K562 (cell line): ENCODE measurements at regions not wholly inside any gene's neighbourhood (a gene's known extent, or its start where the extent isn't known, plus 50 kb on each side); places are given as distances from the start of the nearest gene placed in this dataset.

ENCODE experiments used
- ATAC-seq: fragments of 200-7000 bp; cut with Tn5 transposase; 3 replicates; pipeline ENCODE4 v1.9.1; 2020; ENCODE audit warnings: moderate library complexity
- BruUV-seq: library from RNA; stranded (reverse); fragments of 400-500 nt; replicated peaks from 2 replicates; lab custom pipeline; 2021; lab: Mats Ljungman, UMichigan
- CTCF ChIA-PET: fragments of 300-600 bp; formaldehyde crosslinking; extraction: SDS; loops from one replicate; lab custom pipeline; 2021; ENCODE audit warnings: low intra/inter-chr PET ratio; lab: Yijun Ruan, JAX
- POLR2A ChIA-PET: fragments of 300-600, 350-650 bp; sonication (Branson Sonifier 250); formaldehyde crosslinking; extraction: SDS; loops from one replicate; lab custom pipeline; 2021; ENCODE audit warnings: antibody characterized with exemption, inconsistent platforms; lab: Yijun Ruan, JAX
- DNase-seq, 4 experiments: peaks; one replicate each; pipeline versions ENCODE4 v3.0.0 to v3.0.0-alpha.2; 2011 to 2018; ENCODE audit warnings: low spot score in 3 of 4, mixed read lengths in 3 of 4; ENCODE audit errors: extremely low read depth in 1 of 4
- FAIRE-seq: peaks from 2 replicates; lab custom pipeline; 2011; peaks lifted over from hg19 to GRCh38; lab: Jason Lieb, UNC
- H2AFZ ChIP-seq: 2 replicates; pipeline ENCODE4 v1.6.0; 2011; ENCODE audit warnings: low read depth, low read length, control low read depth, inconsistent platforms
- H3K27ac ChIP-seq: fragments of 200-600 bp; 3 replicates; pipeline ENCODE4 v1.8.0; 2011; ENCODE audit warnings: low read depth, mild to moderate bottlenecking, control low read depth, inconsistent platforms, low read length, moderate library complexity, mixed read lengths; ENCODE audit errors: extremely low read depth
- H3K27me3 ChIP-seq, 2 experiments: fragments of 300-600 bp in 1 of 2; 2 replicates in 1 of 2; 3 replicates in 1 of 2; pipeline versions ENCODE4 v1.6.0 to v1.8.0; 2011; ENCODE audit warnings: inconsistent platforms in 2 of 2, low read length in 2 of 2, mild to moderate bottlenecking in 1 of 2, mixed read lengths in 1 of 2, moderate library complexity in 1 of 2; ENCODE audit not compliant: control insufficient read depth in 2 of 2, insufficient read depth in 2 of 2
- H3K36me3 ChIP-seq: fragments of 300-600 bp; 3 replicates; pipeline ENCODE4 v1.8.0; 2011; ENCODE audit warnings: mild to moderate bottlenecking, low read length, inconsistent platforms; ENCODE audit not compliant: control insufficient read depth, insufficient read depth
- H3K4me1 ChIP-seq, 2 experiments: fragments of 200-600 bp in 1 of 2; replicated peaks in 1 of 2; 2 replicates in 1 of 2; 3 replicates in 1 of 2; pipeline versions ENCODE4 v1.5.1 to v1.8.0; 2011; ENCODE audit warnings: inconsistent platforms in 2 of 2, low read length in 2 of 2, mild to moderate bottlenecking in 1 of 2, mixed read lengths in 1 of 2, moderate library complexity in 1 of 2; ENCODE audit not compliant: control insufficient read depth in 2 of 2, insufficient read depth in 2 of 2
- H3K4me2 ChIP-seq: 2 replicates; pipeline ENCODE4 v1.6.1; 2011; ENCODE audit warnings: low read length, control low read depth, inconsistent platforms, mixed read lengths; ENCODE audit not compliant: insufficient read depth
- H3K4me3 ChIP-seq: fragments of 200-600 bp; sonication (generic), shearing (Covaris generic); 2 replicates; pipeline ENCODE4 v1.5.1; 2016; ENCODE audit warnings: control low read depth, inconsistent platforms
- H3K79me2 ChIP-seq: fragments of 200-600 bp; 3 replicates; pipeline ENCODE4 v1.8.0; 2011; ENCODE audit warnings: low read length, inconsistent platforms; ENCODE audit not compliant: control insufficient read depth, insufficient read depth
- H3K9ac ChIP-seq, 2 experiments: 2 replicates each; pipeline versions ENCODE4 v1.6.0 to v1.6.1; 2011; ENCODE audit warnings: low read depth in 2 of 2, low read length in 2 of 2, control low read depth in 1 of 2, inconsistent platforms in 1 of 2, mild to moderate bottlenecking in 1 of 2, mixed read lengths in 1 of 2; ENCODE audit not compliant: insufficient read depth in 1 of 2
- H3K9me1 ChIP-seq: one replicate; pipeline ENCODE4 v1.6.0; 2011; ENCODE audit warnings: inconsistent platforms, mild to moderate bottlenecking, low read length, moderate library complexity; ENCODE audit not compliant: control insufficient read depth, insufficient read depth
- H3K9me3 ChIP-seq: replicated peaks from 2 replicates; pipeline ENCODE4 v1.5.1; 2011; ENCODE audit warnings: low read depth, low read length, inconsistent platforms; ENCODE audit not compliant: control insufficient read depth, insufficient read depth
- H4K20me1 ChIP-seq: replicated peaks from 2 replicates; pipeline ENCODE4 v1.6.1; 2011; ENCODE audit warnings: low read length, inconsistent platforms, mixed read lengths; ENCODE audit not compliant: control insufficient read depth, insufficient read depth
- ARID2 ChIP-seq: fragments of 450-650 bp; IDR thresholded peaks from 2 replicates; pipeline ENCODE4 v1.6.1; 2017; ENCODE audit warnings: antibody characterized with exemption, mild to moderate bottlenecking
- CBFA2T2 ChIP-seq: fragments of 450-650 bp; conservative IDR thresholded peaks from 2 replicates; pipeline ENCODE4 v1.6.1; 2017; ENCODE audit warnings: mild to moderate bottlenecking
- KAT2B ChIP-seq: IDR thresholded peaks from one replicate; pipeline ENCODE4 v1.6.1; 2012; ENCODE audit warnings: low read depth, mild to moderate bottlenecking, control low read depth, inconsistent platforms, low read length, moderate library complexity
- SMARCE1 ChIP-seq: fragments of 450-650 bp; IDR thresholded peaks from 2 replicates; pipeline ENCODE4 v1.7.1; 2016; ENCODE audit warnings: mild to moderate bottlenecking
- SMC3 ChIP-seq: conservative IDR thresholded peaks from 2 replicates; pipeline ENCODE4 v1.6.1; 2011; ENCODE audit warnings: low read depth, low read length, improper control_type of control experiment; ENCODE audit not compliant: insufficient read depth
- STAG1 ChIP-seq: sonication (generic); formaldehyde crosslinking; IDR thresholded peaks from 2 replicates; pipeline ENCODE4 v1.5.0; 2020; ENCODE audit warnings: missing genetic modification reagents, borderline replicate concordance
- THRAP3 ChIP-seq: fragments of 450-650 bp; IDR thresholded peaks from 2 replicates; pipeline ENCODE4 v1.6.1; 2016; ENCODE audit warnings: mild to moderate bottlenecking, inconsistent platforms, borderline replicate concordance
- ZNF124 ChIP-seq: sonication (generic); formaldehyde crosslinking; IDR thresholded peaks from 2 replicates; pipeline ENCODE4 v1.8.1; 2022; ENCODE audit warnings: missing genetic modification reagents
- WGBS: fragments of 100-300 bp; shearing (Covaris generic); methylation state at CpG from one replicate; pipeline ENCODE4 v1.1.6; 2016; ENCODE audit warnings: low coverage, mixed read lengths; ENCODE audit not compliant: insufficient coverage; ENCODE audit errors: missing lambda C conversion rate; 5-methylcytosine and 5-hydroxymethylcytosine counted together
- in situ Hi-C: fragments of 300-500 bp; cut with MboI; formaldehyde crosslinking; loops from 4 replicates; pipeline ENCODE4 v1.15.0; 2018; ENCODE audit warnings: inconsistent platforms, mixed read lengths
- intact Hi-C: fragments of 100-400 bp; cut with micrococcal nuclease; formaldehyde crosslinking; loops from 2 replicates; pipeline ENCODE4 v1.14.2; 2022
- TF ChIP-seq, protein P1 (sequence below): fragments of 250-450 bp; sonication (Bioruptor Pico); IDR thresholded peaks from 2 replicates; pipeline ENCODE4 v1.5.0; 2021

- H3K9ac ChIP-seq = no peak overlapping the region
- H4K20me1 ChIP-seq = no peaks in the 10 kb centered on the region
- intact Hi-C loops = no loop called here
- no peaks in the 10 kb centered on the region for H3K27me3 ChIP-seq
- no peak overlapping the region for H3K27ac ChIP-seq
- H3K4me1 ChIP-seq = no peaks in the 10 kb centered on the region
- no peaks in the 10 kb centered on the region for H3K79me2 ChIP-seq
- BruUV-seq = no TSS peak
- no peak overlapping the region for H2AFZ ChIP-seq
- FAIRE-seq (no peak), DNase-seq (no peak), ATAC-seq (no peak)
- in situ Hi-C loops = no loop called here
- TF ChIP-seq THRAP3 (no peak), ARID2 (no peak), KAT2B (no peak), ZNF124 (CRISPR knock-in tag) (no peak), STAG1 (CRISPR knock-in tag) (no peak), SMARCE1 (no peak), SMC3 (no peak), CBFA2T2 (no peak)
- TF ChIP-seq, protein P1, sequence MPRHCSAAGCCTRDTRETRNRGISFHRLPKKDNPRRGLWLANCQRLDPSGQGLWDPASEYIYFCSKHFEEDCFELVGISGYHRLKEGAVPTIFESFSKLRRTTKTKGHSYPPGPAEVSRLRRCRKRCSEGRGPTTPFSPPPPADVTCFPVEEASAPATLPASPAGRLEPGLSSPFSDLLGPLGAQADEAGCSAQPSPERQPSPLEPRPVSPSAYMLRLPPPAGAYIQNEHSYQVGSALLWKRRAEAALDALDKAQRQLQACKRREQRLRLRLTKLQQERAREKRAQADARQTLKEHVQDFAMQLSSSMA (CRISPR knock-in tag) = no peak
- WGBS = 0% methylated on average over 2 of the region's 2 CpGs
- H3K4me3 ChIP-seq = no peak overlapping the region
- no peaks in the 10 kb centered on the region for H3K9me1 ChIP-seq
- H3K36me3 ChIP-seq = no peaks in the 10 kb centered on the region
- ChIA-PET CTCF (no interaction called here), POLR2A (interaction anchor here (0.6 kb wide), 1 partner anchor 626 kb away, joined by 3 read pairs; no protein-coding TSS in a partner anchor)
- H3K9me3 ChIP-seq = no peaks in the 10 kb centered on the region
- H3K4me2 ChIP-seq = no peak overlapping the region
Observed at GRCh38 chr4:115292320-115293092, 179.1 kb upstream of the NDST4 start.
